Mesendoderm (in vitro differentiated cells): ENCODE measurements at regions not wholly inside any gene's neighbourhood (a gene's known extent, or its start where the extent isn't known, plus 50 kb on each side); places are given as distances from the start of the nearest gene placed in this dataset.
"Not testable (repeated sequence)": the region's sequence is repeated elsewhere in the genome, so short reads cannot be mapped to it uniquely, and the experiment has no call there.

Source experiments
- DNase-seq: peaks from one replicate; pipeline ENCODE4 v3.0.0; 2013
- H2AK5ac ChIP-seq: 2 replicates; pipeline ENCODE4 v1.6.1; 2013; ENCODE audit warnings: low read length, inconsistent platforms
- H2BK120ac ChIP-seq: 2 replicates; pipeline ENCODE4 v1.6.1; 2013; ENCODE audit warnings: low read depth, mild to moderate bottlenecking, low read length, moderate library complexity, mixed read lengths
- H2BK15ac ChIP-seq: replicated peaks from 2 replicates; pipeline ENCODE4 v1.6.1; 2013; ENCODE audit warnings: low read depth, mild to moderate bottlenecking, moderate library complexity
- H2BK5ac ChIP-seq: 2 replicates; pipeline ENCODE4 v1.6.1; 2013; ENCODE audit warnings: low read length, inconsistent platforms
- H3K18ac ChIP-seq: 2 replicates; pipeline ENCODE4 v1.6.1; 2013; ENCODE audit warnings: mild to moderate bottlenecking, low read length, mixed read lengths
- H3K23ac ChIP-seq: one replicate; pipeline ENCODE4 v1.6.1; 2013; ENCODE audit warnings: low read length
- H3K27ac ChIP-seq: 2 replicates; pipeline ENCODE4 v1.5.1; 2013; ENCODE audit warnings: low read depth, mild to moderate bottlenecking, inconsistent platforms, low read length, moderate library complexity
- H3K27me3 ChIP-seq: 2 replicates; pipeline ENCODE4 v1.6.1; 2013; ENCODE audit warnings: low read length, control low read depth, mild to moderate bottlenecking, inconsistent platforms; ENCODE audit not compliant: insufficient read depth, poor library complexity
- H3K36me3 ChIP-seq: 2 replicates; pipeline ENCODE4 v1.6.1; 2013; ENCODE audit warnings: low read length, inconsistent platforms; ENCODE audit not compliant: control insufficient read depth, insufficient read depth
- H3K4ac ChIP-seq: one replicate; pipeline ENCODE4 v1.6.1; 2013; ENCODE audit warnings: low read depth, mild to moderate bottlenecking, low read length, moderate library complexity
- H3K4me1 ChIP-seq: 2 replicates; pipeline ENCODE4 v1.6.1; 2013; ENCODE audit warnings: low read depth, low read length, inconsistent platforms; ENCODE audit not compliant: control insufficient read depth
- H3K4me2 ChIP-seq: 2 replicates; pipeline ENCODE4 v1.6.1; 2013; ENCODE audit warnings: low read length
- H3K4me3 ChIP-seq: 2 replicates; pipeline ENCODE4 v1.5.1; 2013; ENCODE audit warnings: mild to moderate bottlenecking, low read length
- H3K56ac ChIP-seq: one replicate; pipeline ENCODE4 v1.6.1; 2013; ENCODE audit warnings: low read length
- H3K79me1 ChIP-seq: 2 replicates; pipeline ENCODE4 v1.6.1; 2013; ENCODE audit warnings: low read length, inconsistent platforms
- H3K79me2 ChIP-seq: 2 replicates; pipeline ENCODE4 v1.6.1; 2013; ENCODE audit warnings: mild to moderate bottlenecking, low read length; ENCODE audit not compliant: control insufficient read depth, insufficient read depth
- H3K9ac ChIP-seq: 2 replicates; pipeline ENCODE4 v1.6.1; 2013; ENCODE audit warnings: low read length, inconsistent platforms
- H4K5ac ChIP-seq: one replicate; pipeline ENCODE4 v1.6.1; 2013; ENCODE audit warnings: low read length
- H4K8ac ChIP-seq: one replicate; pipeline ENCODE4 v1.6.1; 2013; ENCODE audit warnings: low read depth, mild to moderate bottlenecking, control low read depth, low read length, moderate library complexity
- WGBS: extraction: QIAGEN DNeasy Blood & Tissue Kit; methylation state at CpG from one replicate; pipeline ENCODE4 v1.1.7; 2013; ENCODE audit warnings: low lambda C conversion rate, missing lambda C conversion rate; ENCODE audit not compliant: insufficient coverage; ENCODE audit errors: extremely low coverage; 5-methylcytosine and 5-hydroxymethylcytosine counted together

DNA sequence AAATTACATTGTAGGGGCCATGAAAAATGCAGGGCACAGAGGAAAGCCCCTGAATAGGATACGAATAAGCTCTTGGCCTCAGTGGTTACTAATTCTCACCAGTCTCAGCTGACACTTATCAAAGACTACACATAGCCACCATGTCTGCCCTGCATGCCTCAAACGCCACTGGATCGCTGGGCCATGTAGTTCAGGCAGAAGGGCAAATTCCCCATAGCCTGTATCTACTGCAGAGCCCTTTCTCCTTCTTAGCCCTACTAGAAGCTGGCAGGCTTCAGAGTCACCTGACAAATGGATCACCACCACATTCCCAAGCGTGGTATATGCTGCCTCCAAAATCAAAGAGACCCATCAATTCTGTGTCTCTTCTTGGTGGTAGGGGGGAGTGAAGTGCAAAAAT is 177.4 kb downstream of the MINAR1 start:
- H3K4ac ChIP-seq, result no peak overlapping the region
- H3K4me3 ChIP-seq, result no peak overlapping the region
- H2BK15ac ChIP-seq, result no peak overlapping the region
- no peak for DNase-seq
- no peaks in the 10 kb centered on the region for H3K79me1 ChIP-seq
- no peak overlapping the region for H3K27ac ChIP-seq
- H3K79me2 ChIP-seq, result no peaks in the 10 kb centered on the region
- no peak overlapping the region for H3K23ac ChIP-seq
- H4K5ac ChIP-seq, result no peak overlapping the region
- H3K36me3 ChIP-seq, result no peaks in the 10 kb centered on the region
- H3K9ac ChIP-seq, result no peak overlapping the region
- H4K8ac ChIP-seq, result no peak overlapping the region
- H2BK120ac ChIP-seq, result no peak overlapping the region
- H3K56ac ChIP-seq, result no peak overlapping the region
- no peaks in the 10 kb centered on the region for H3K4me1 ChIP-seq
- H2AK5ac ChIP-seq, result no peak overlapping the region
- H3K4me2 ChIP-seq, result no peak overlapping the region
- H2BK5ac ChIP-seq, result no peak overlapping the region
- WGBS, result no CpG with 5 or more reads among the region's 4 CpGs
- H3K18ac ChIP-seq, result no peak overlapping the region
- H3K27me3 ChIP-seq, result no peaks in the 10 kb centered on the region

GRCh38 chr15:79610021-79610420 is 177.9 kb downstream of the MINAR1 start:
- Histone ChIP-seq H2AK5ac (no peak overlapping the region), H3K27me3 (no peaks in the 10 kb centered on the region), H3K56ac (no peak overlapping the region), H2BK15ac (no peak overlapping the region), H3K27ac (no peak overlapping the region), H3K23ac (no peak overlapping the region), H3K79me1 (no peaks in the 10 kb centered on the region), H3K9ac (no peak overlapping the region), H3K4ac (no peak overlapping the region), H4K5ac (no peak overlapping the region), H3K4me1 (no peaks in the 10 kb centered on the region), H3K4me3 (no peak overlapping the region), H3K36me3 (no peaks in the 10 kb centered on the region), H2BK5ac (no peak overlapping the region), H4K8ac (no peak overlapping the region), H2BK120ac (no peak overlapping the region), H3K79me2 (no peaks in the 10 kb centered on the region), H3K18ac (no peak overlapping the region), H3K4me2 (no peak overlapping the region)
- DNase-seq, result no peak
- no CpG with 5 or more reads among the region's 3 CpGs for WGBS

- no peak overlapping the region for H2BK120ac ChIP-seq
- no peak overlapping the region for H3K9ac ChIP-seq
- no CpG with 5 or more reads among the region's 4 CpGs for WGBS
- H3K18ac ChIP-seq, result no peak overlapping the region
- no peak overlapping the region for H4K5ac ChIP-seq
- no peaks in the 10 kb centered on the region for H3K27me3 ChIP-seq
- H3K4me1 ChIP-seq, result no peaks in the 10 kb centered on the region
- no peak for DNase-seq
- H3K56ac ChIP-seq, result no peak overlapping the region
- H3K4ac ChIP-seq, result no peak overlapping the region
- H2BK5ac ChIP-seq, result no peak overlapping the region
- H3K4me2 ChIP-seq, result no peak overlapping the region
- H3K23ac ChIP-seq, result no peak overlapping the region
- no peaks in the 10 kb centered on the region for H3K79me2 ChIP-seq
- no peak overlapping the region for H4K8ac ChIP-seq
- no peak overlapping the region for H2AK5ac ChIP-seq
- no peak overlapping the region for H2BK15ac ChIP-seq
- no peaks in the 10 kb centered on the region for H3K36me3 ChIP-seq
- no peak overlapping the region for H3K27ac ChIP-seq
- no peak overlapping the region for H3K4me3 ChIP-seq
- H3K79me1 ChIP-seq, result no peaks in the 10 kb centered on the region
These were observed 183.6 kb downstream of the MINAR1 start for GRCh38 chr15:79615754-79616153.

DNA sequence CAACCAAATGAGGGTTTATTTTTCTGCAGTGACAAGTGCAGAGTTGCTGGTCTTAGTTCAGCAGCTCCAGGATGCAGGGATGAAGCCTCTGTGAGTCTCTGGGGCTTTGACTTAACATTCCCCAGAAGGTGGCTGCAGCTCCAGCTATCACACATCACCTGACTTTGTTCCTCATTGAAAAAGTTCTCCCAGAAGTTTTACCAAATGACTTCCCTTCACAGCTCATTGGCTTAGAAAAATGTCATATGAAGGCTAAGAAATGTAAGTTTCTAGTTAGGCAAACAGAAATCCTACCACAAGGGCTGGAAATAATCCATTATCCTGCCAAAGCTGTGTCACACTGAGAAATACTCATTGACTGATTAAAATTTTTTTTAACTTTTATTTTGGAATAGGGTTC is 184.9 kb downstream of the MINAR1 start:
- Histone ChIP-seq H3K79me1 (no peaks in the 10 kb centered on the region), H3K4me2 (no peak overlapping the region), H2BK120ac (no peak overlapping the region), H3K23ac (no peak overlapping the region), H4K5ac (no peak overlapping the region), H3K27ac (no peak overlapping the region), H4K8ac (no peak overlapping the region), H3K4ac (no peak overlapping the region), H3K79me2 (no peaks in the 10 kb centered on the region), H3K4me1 (no peaks in the 10 kb centered on the region), H3K27me3 (no peaks in the 10 kb centered on the region), H2BK15ac (no peak overlapping the region), H3K18ac (no peak overlapping the region), H3K9ac (no peak overlapping the region), H3K4me3 (no peak overlapping the region), H2AK5ac (no peak overlapping the region), H2BK5ac (no peak overlapping the region), H3K56ac (no peak overlapping the region), H3K36me3 (no peaks in the 10 kb centered on the region)
- no peak for DNase-seq

- no peak for DNase-seq
- Histone ChIP-seq H4K5ac (no peak overlapping the region), H3K36me3 (no peaks in the 10 kb centered on the region), H4K8ac (no peak overlapping the region), H2BK15ac (no peak overlapping the region), H3K4me2 (no peak overlapping the region), H3K4me1 (no peaks in the 10 kb centered on the region), H3K23ac (no peak overlapping the region), H2BK5ac (no peak overlapping the region), H3K27me3 (no peaks in the 10 kb centered on the region), H3K4me3 (no peak overlapping the region), H3K9ac (no peak overlapping the region), H3K79me1 (no peaks in the 10 kb centered on the region), H2AK5ac (no peak overlapping the region), H3K18ac (no peak overlapping the region), H3K56ac (no peak overlapping the region), H3K27ac (no peak overlapping the region), H3K79me2 (no peaks in the 10 kb centered on the region), H2BK120ac (no peak overlapping the region), H3K4ac (no peak overlapping the region)
- WGBS, result no CpG with 5 or more reads among the region's 4 CpGs
These were observed 188.1 kb downstream of the MINAR1 start for GRCh38 chr15:79620112-79620857.

- not testable (repeated sequence) for H3K56ac ChIP-seq, H2BK15ac ChIP-seq, H3K36me3 ChIP-seq, H3K27me3 ChIP-seq, H3K9ac ChIP-seq, H4K8ac ChIP-seq, H3K4me2 ChIP-seq, H2BK120ac ChIP-seq, H2BK5ac ChIP-seq, DNase-seq, H3K4me3 ChIP-seq, H3K4ac ChIP-seq, H3K23ac ChIP-seq, H3K27ac ChIP-seq, H3K4me1 ChIP-seq, H3K79me2 ChIP-seq, H3K79me1 ChIP-seq, H4K5ac ChIP-seq, H2AK5ac ChIP-seq, H3K18ac ChIP-seq
- WGBS, result no CpG with 5 or more reads among the region's 3 CpGs
These were observed 189.7 kb downstream of the MINAR1 start for GRCh38 chr15:79621805-79622204.
